WI38 (cell line): ENCODE measurements at regions not wholly inside any gene's neighbourhood (a gene's known extent, or its start where the extent isn't known, plus 50 kb on each side); places are given as distances from the start of the nearest gene placed in this dataset.

ENCODE experiments used
- H3K4me3 ChIP-seq: 2 replicates; pipeline ENCODE4 v1.5.1; 2011; ENCODE audit warnings: low read depth, mild to moderate bottlenecking, control low read depth, low read length
- CTCF ChIP-seq: IDR thresholded peaks from 2 replicates; pipeline ENCODE4 v1.5.1; 2012; ENCODE audit warnings: low read depth, mild to moderate bottlenecking, control low read depth, low read length

GRCh38 chr13:87384099-87384498 lies 287.1 kb upstream of the SLITRK5 start:
- no peak overlapping the region for H3K4me3 ChIP-seq
- no peak for TF ChIP-seq CTCF

- no peak for TF ChIP-seq CTCF
- no peak overlapping the region for H3K4me3 ChIP-seq
Measured at GRCh38 chr13:87393358-87393757, 277.8 kb upstream of the SLITRK5 start.

- no peak overlapping the region for H3K4me3 ChIP-seq
- no peak for TF ChIP-seq CTCF
Measured at GRCh38 chr13:87398047-87398446, 273.1 kb upstream of the SLITRK5 start.

- H3K4me3 ChIP-seq, result no peak overlapping the region
- no peak for TF ChIP-seq CTCF
Measured at GRCh38 chr13:87403748-87404432, 267.3 kb upstream of the SLITRK5 start.

GRCh38 chr13:87426742-87427141 lies 244.4 kb upstream of the SLITRK5 start:
- TF ChIP-seq CTCF, result no peak
- H3K4me3 ChIP-seq, result no peak overlapping the region

GRCh38 chr13:87444135-87444534 lies 227.0 kb upstream of the SLITRK5 start:
- TF ChIP-seq CTCF, result no peak
- H3K4me3 ChIP-seq, result no peak overlapping the region

- no peak overlapping the region for H3K4me3 ChIP-seq
- no peak for TF ChIP-seq CTCF
Measured at GRCh38 chr13:87452281-87452680, 218.9 kb upstream of the SLITRK5 start.
